ENCODE measurements at regions not wholly inside any gene's neighbourhood (a gene's known extent, or its start where the extent isn't known, plus 50 kb on each side); places are given as distances from the start of the nearest gene placed in this dataset.
"Not testable (repeated sequence)": the region's sequence is repeated elsewhere in the genome, so short reads cannot be mapped to it uniquely, and the experiment has no call there.

DNA sequence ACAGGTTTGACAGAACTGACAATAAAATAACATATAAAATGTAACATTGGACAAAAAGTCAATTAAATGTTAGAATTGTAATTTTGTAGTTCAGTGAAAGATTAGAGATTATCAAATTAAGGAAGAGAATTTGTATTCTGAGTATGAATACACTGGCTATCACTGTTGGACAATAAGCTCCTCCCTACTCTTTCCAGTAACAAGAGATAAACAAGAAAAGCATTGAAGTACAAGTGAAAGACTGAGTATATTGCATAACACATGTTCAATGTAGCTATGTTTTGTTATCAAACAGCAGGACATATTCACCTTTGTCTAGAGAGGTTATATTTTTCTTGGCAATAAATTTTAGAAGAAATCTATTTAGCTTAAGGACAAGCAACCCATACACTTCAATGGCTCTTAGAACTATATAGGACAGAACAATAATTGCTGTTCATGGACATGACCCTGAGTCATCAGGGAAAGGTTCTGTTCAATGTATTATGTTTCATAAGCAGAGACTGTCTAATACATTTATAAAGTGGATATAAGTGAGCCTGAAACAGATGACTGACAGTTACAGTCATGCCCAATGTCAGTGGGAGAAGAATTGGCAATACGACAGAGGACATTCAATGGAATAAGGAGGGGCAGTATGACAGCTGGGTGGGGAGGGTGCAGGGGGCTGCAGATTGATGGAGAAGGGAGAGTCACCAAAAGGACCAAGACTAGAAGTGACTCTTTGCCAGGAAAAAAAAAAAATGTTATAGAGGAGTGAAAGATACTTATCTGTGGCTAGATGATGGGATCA is 520.4 kb downstream of the FRK start:
- Histone ChIP-seq H3K9me3 (ENCODE audit: severe bottlenecking) (no peaks in the 10 kb centered on the region), H3K36me3 (no peaks in the 10 kb centered on the region), H3K27me3 (ENCODE audit: insufficient read depth, low read depth, severe bottlenecking) (no peaks in the 10 kb centered on the region), H3K4me3 (ENCODE audit: low read depth, low read length) (no peak overlapping the region), H3K27ac (no peak overlapping the region)
- no peak for DNase-seq
- TF ChIP-seq, protein P1, sequence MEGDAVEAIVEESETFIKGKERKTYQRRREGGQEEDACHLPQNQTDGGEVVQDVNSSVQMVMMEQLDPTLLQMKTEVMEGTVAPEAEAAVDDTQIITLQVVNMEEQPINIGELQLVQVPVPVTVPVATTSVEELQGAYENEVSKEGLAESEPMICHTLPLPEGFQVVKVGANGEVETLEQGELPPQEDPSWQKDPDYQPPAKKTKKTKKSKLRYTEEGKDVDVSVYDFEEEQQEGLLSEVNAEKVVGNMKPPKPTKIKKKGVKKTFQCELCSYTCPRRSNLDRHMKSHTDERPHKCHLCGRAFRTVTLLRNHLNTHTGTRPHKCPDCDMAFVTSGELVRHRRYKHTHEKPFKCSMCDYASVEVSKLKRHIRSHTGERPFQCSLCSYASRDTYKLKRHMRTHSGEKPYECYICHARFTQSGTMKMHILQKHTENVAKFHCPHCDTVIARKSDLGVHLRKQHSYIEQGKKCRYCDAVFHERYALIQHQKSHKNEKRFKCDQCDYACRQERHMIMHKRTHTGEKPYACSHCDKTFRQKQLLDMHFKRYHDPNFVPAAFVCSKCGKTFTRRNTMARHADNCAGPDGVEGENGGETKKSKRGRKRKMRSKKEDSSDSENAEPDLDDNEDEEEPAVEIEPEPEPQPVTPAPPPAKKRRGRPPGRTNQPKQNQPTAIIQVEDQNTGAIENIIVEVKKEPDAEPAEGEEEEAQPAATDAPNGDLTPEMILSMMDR (IDR thresholded peaks at IDR 0.05; ENCODE audit: low read depth, low read length), result no peak

DNA sequence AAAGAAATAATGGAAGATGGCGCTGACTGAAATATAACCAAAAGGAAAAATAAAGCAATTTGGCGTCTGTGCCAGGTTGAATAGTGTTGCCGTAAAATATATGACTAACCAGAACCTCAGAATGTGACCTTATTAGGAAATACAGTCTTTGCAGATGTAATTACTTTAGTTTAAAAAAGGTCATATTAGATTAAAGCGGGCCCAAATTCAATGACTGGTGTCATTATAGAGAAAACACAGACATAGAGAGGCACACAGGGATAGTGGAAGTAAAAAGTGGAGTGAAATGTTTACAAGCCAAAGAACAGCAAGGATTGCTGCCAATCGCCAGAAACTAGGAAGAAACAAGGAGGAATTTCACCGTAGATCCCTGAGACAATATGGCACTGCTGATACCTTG is 521.2 kb downstream of the FRK start:
- Histone ChIP-seq H3K27me3 (ENCODE audit: insufficient read depth, low read depth, severe bottlenecking) (no peaks in the 10 kb centered on the region), H3K9me3 (ENCODE audit: severe bottlenecking) (no peaks in the 10 kb centered on the region), H3K36me3 (no peaks in the 10 kb centered on the region), H3K4me3 (ENCODE audit: low read depth, low read length) (no peak overlapping the region), H3K27ac (no peak overlapping the region)
- DNase-seq, result no peak
- TF ChIP-seq, protein P1 (IDR thresholded peaks at IDR 0.05; ENCODE audit: low read depth, low read length), result no peak

DNA sequence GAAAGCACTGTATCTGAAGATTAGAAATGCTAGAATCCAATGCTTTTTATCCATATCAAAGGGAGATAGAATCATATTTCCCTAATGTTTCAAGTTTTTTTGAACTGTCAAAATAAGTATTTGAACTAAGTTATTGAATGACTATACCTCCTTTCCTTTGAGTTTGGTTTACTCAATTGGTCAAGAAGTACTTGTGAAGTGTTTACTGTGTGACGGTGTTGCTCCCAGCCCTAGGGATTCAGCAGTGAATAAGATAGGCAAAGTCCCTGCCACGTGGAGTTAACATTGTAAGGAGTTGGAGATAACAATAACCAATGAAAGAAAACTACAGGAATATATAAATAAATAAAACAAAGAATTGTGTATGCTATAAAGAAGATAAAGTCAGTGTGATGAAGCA is 535.9 kb downstream of the FRK start:
- H3K4me3 ChIP-seq (ENCODE audit: low read depth, low read length), result no peak overlapping the region
- no peaks in the 10 kb centered on the region for H3K27me3 ChIP-seq (ENCODE audit: insufficient read depth, low read depth, severe bottlenecking)
- no peak for DNase-seq
- TF ChIP-seq, protein P1 (IDR thresholded peaks at IDR 0.05; ENCODE audit: low read depth, low read length), result no peak
- H3K27ac ChIP-seq, result no peak overlapping the region
- no peaks in the 10 kb centered on the region for H3K36me3 ChIP-seq
- H3K9me3 ChIP-seq (ENCODE audit: severe bottlenecking), result no peaks in the 10 kb centered on the region

DNA sequence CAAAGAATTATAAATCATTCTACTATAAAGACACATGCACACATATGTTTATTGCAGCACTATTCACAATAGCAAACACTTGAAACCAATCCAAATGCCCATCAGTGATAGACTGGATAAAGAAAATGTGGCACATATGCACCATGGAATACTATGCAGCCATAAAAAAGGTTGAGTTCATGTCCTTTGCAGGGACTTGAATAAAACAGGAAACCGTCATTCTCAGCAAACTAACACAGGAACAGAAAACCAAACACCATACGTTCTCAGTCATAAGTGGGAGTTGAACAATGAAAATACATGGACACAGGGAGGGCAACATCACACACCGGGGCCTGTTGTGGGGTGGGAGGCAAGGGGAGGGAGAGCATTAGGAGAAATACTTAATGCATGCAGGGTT is 538.9 kb downstream of the FRK start:
- not testable (repeated sequence) for H3K36me3 ChIP-seq; H3K27me3 ChIP-seq (ENCODE audit: insufficient read depth, low read depth, severe bottlenecking); DNase-seq; H3K4me3 ChIP-seq (ENCODE audit: low read depth, low read length); H3K27ac ChIP-seq; H3K9me3 ChIP-seq (ENCODE audit: severe bottlenecking)

DNA sequence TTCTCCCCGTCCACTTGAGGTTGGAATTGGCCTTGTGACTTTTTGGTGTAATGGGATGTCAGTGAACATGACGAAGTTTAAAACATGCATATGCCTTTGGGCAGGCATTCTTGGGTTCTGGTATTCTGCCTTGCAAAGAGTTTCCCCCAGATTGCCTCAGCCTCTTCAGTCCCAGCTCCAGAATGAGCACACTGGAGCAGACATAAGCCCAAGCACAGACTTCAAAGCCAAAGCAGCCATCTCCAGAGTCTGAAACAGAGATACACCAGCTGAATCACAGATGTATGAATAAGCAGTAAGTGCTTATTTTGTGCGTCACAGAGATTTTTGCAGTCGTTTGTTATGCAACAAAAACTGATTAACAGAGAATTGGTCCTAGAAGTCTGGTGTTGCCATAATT is 546.0 kb downstream of the FRK start:
- no peaks in the 10 kb centered on the region for H3K36me3 ChIP-seq
- TF ChIP-seq, protein P1 (IDR thresholded peaks at IDR 0.05; ENCODE audit: low read depth, low read length), result no peak
- no peak overlapping the region for H3K27ac ChIP-seq
- no peak for DNase-seq
- H3K27me3 ChIP-seq (ENCODE audit: insufficient read depth, low read depth, severe bottlenecking), result no peaks in the 10 kb centered on the region
- no peak overlapping the region for H3K4me3 ChIP-seq (ENCODE audit: low read depth, low read length)
- H3K9me3 ChIP-seq (ENCODE audit: severe bottlenecking), result no peaks in the 10 kb centered on the region

DNA sequence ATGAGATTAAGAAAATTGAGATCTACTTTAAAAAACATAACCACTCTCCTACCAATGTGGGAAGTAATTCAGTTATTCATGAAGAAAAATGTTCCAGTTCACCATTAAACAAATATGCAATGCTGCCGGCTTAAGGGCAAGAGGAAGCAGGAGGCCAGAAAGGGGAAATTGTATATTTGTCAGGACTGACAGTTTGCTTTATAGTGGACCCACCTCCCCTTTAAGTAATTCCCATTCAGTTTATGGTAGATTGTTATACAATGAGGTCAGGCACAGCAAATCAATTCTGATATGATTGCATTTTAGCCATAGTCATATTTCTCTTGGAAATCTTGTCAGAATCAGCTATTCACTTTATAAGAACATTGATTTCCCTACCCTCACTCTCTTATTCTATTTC is 547.8 kb downstream of the FRK start:
- no peaks in the 10 kb centered on the region for H3K36me3 ChIP-seq
- no peak overlapping the region for H3K4me3 ChIP-seq (ENCODE audit: low read depth, low read length)
- H3K27me3 ChIP-seq (ENCODE audit: insufficient read depth, low read depth, severe bottlenecking), result no peaks in the 10 kb centered on the region
- H3K27ac ChIP-seq, result no peak overlapping the region
- TF ChIP-seq, protein P1 (IDR thresholded peaks at IDR 0.05; ENCODE audit: low read depth, low read length), result no peak
- DNase-seq, result no peak
- H3K9me3 ChIP-seq (ENCODE audit: severe bottlenecking), result no peaks in the 10 kb centered on the region

Data from WERI-Rb-1 (cell line).